ENCODE measurements at regions not wholly inside any gene's neighbourhood (a gene's known extent, or its start where the extent isn't known, plus 50 kb on each side); places are given as distances from the start of the nearest gene placed in this dataset.

DNA sequence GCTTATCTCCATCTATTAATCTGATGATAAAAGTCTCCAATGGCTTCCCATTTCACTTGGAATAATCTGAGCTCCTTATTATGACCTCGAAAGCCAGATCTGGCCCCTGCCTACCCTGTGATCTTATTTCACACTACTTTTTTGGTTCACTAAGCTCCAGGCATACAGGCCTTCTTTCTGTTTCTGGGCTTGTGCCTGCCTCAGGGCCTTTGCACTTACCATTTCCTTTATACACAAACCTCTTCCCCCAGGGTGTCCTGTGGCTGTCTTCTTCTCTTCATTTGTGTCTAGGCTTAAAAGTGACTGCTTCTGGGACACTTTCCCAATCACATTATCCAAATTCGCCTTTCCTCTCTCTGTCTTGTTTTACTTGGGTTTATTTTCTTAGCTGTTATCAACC, 478.8 kb downstream of the LRIG3 start:
- intact Hi-C loops (cut with DNase I): loop anchor here in 6 of 10 donors (5.0 to 10.0 kb wide), 3 partner anchors 94 to 457 kb away; no protein-coding TSS in a partner anchor
- WGBS, 2 donors: 89 to 90% methylated on average over 2 of the region's 2 CpGs

DNA sequence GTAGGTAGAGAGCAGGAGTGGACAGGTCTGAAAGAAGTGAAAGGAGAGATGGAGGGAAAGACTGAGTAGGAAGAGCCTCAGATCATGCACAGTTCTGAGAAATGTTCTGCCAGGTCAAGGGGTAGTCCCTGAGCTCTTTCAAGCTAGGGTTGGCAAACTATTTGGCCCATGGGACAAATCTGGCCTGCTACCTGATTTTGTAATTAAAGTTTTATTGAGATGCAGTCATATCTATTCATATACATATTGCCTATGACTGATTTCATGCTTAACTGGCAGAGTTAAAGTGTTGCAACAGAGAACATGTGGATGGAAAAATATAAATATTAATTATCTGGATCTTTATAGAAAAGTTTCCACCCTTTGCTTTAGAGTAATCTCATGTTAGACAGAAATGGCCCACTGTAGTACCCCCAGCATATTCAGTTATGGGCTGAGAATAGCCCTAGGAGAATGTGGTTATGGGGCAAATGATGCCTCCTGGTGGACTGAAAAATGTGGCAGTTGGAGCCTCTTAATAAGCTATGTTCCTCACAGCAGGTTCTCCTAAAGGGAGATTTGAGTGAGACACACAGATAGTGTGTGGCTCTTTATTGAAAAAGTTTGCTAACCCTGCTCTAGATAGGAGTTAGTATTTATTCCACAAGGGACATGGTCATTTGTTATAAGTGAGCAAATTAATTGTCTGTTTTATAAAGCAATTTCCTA, 476.9 kb downstream of the LRIG3 start:
- H3K36me3 ChIP-seq: no peaks in the 10 kb centered on the region
- intact Hi-C loops (cut with DNase I): loop anchor here in 6 of 10 donors (5.0 to 10.0 kb wide), 3 partner anchors 96 to 459 kb away; no protein-coding TSS in a partner anchor

More for the DNA sequence above, 478.8 kb downstream of the LRIG3 start:
- Histone ChIP-seq H3K4me3 (no peak overlapping the region), H3K27me3 (no peaks in the 10 kb centered on the region), H3K9me3 (no peaks in the 10 kb centered on the region), H3K27ac (no peak overlapping the region), H3K4me1 (peaks cover 0 to 9% (median 0%) of the 10 kb centered on the region in 9 donors), H3K36me3 (no peaks in the 10 kb centered on the region)
- ATAC-seq (no peak), DNase-seq (no peak)
- TF ChIP-seq, protein P1, sequence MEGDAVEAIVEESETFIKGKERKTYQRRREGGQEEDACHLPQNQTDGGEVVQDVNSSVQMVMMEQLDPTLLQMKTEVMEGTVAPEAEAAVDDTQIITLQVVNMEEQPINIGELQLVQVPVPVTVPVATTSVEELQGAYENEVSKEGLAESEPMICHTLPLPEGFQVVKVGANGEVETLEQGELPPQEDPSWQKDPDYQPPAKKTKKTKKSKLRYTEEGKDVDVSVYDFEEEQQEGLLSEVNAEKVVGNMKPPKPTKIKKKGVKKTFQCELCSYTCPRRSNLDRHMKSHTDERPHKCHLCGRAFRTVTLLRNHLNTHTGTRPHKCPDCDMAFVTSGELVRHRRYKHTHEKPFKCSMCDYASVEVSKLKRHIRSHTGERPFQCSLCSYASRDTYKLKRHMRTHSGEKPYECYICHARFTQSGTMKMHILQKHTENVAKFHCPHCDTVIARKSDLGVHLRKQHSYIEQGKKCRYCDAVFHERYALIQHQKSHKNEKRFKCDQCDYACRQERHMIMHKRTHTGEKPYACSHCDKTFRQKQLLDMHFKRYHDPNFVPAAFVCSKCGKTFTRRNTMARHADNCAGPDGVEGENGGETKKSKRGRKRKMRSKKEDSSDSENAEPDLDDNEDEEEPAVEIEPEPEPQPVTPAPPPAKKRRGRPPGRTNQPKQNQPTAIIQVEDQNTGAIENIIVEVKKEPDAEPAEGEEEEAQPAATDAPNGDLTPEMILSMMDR (IDR thresholded peaks at IDR 0.05): no peak

DNA sequence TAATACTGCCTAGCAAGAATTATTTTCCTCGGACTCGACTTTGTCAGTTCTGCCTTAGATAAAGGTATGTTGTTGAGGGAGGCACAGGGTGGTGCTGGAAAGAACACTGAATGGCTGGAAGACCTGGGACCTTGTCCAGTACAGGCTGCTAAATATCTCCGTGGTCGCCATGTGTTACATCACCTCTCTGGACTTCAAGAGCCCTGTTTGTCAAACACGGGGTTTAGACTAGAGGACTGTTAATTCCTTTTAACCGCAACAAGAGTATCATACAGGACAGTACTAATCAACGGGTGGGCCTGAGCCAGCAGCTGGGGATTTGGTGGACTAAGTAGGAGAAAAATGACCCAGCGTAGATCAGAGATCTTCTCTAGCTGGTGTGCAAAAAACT, 476.3 kb downstream of the LRIG3 start:
- ATAC-seq (peak in 7 of 8 donors; percentile 25 to 92 (median 65)), DNase-seq (peak in 1 of 2 donors; percentile 20)
- Histone ChIP-seq H3K4me1 (peaks cover 0 to 9% (median 0%) of the 10 kb centered on the region in 9 donors), H3K4me3 (no peak overlapping the region), H3K27ac (no peak overlapping the region), H3K9me3 (no peaks in the 10 kb centered on the region), H3K27me3 (no peaks in the 10 kb centered on the region), H3K36me3 (no peaks in the 10 kb centered on the region)
- WGBS, 2 donors: 54 to 64% methylated on average over 8 of the region's 8 CpGs
- intact Hi-C loops (cut with DNase I): loop anchor here in 6 of 10 donors (2.0 to 10.0 kb wide), 4 partner anchors 97 to 459 kb away; no protein-coding TSS in a partner anchor
- TF ChIP-seq, protein P1 (IDR thresholded peaks at IDR 0.05): no peak

More for the DNA sequence above, 476.9 kb downstream of the LRIG3 start:
- ATAC-seq (peak in 3 of 8 donors; percentile 44 to 49 (median 47)), DNase-seq (peak in 1 of 2 donors; percentile 6)
- Histone ChIP-seq H3K4me1 (peaks cover 0 to 9% (median 0%) of the 10 kb centered on the region in 9 donors), H3K4me3 (no peak overlapping the region), H3K27me3 (no peaks in the 10 kb centered on the region), H3K27ac (no peak overlapping the region), H3K9me3 (no peaks in the 10 kb centered on the region)
- TF ChIP-seq, protein P1 (IDR thresholded peaks at IDR 0.05): peak in 7 of 9 donors; percentile 39 to 59 (median 47)

DNA sequence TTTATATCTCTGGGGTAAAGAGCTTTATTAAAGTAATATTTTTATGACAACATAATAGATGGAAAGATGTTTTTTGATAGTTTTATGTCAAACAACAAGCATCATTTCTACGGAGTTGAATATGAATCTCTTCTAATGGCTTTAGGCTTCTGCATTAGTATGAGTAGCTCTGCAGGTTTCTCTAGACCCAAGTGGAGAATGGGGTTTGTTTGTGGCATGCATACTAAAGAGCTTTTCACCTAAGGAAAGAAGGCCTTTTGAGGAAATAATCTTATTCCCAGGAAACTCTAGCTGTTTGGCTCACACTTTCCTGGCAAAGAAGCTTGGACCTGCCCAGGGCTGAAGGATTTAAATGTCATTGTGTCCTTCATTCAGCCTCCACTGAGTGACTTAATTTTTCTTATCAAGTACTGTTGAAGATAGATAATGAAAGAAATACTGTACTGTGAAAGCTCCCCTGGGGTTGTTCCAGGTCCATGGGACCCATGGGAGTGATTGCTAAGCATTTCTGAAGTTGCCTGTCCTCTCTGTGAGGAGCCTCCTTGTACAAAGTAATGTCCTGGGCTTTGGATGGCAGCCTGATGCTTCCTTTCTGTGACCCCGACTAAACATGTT, 469.3 kb downstream of the LRIG3 start:
- no peaks in the 10 kb centered on the region for H3K27me3 ChIP-seq
- intact Hi-C loops (cut with DNase I): no loop called here
- DNase-seq: no peak
- WGBS, 2 donors: 41 to 51% methylated on average over 2 of the region's 2 CpGs
- ATAC-seq: peak in 3 of 8 donors; percentile 18 to 47 (median 24)
- H3K4me3 ChIP-seq: no peak overlapping the region
- no peaks in the 10 kb centered on the region for H3K36me3 ChIP-seq
- H3K27ac ChIP-seq: no peak overlapping the region
- TF ChIP-seq, protein P1 (IDR thresholded peaks at IDR 0.05): no peak
- H3K9me3 ChIP-seq: no peaks in the 10 kb centered on the region
- no peaks in the 10 kb centered on the region for H3K4me1 ChIP-seq
